Stomach (tissue), 8 donors: ENCODE measurements at regions not wholly inside any gene's neighbourhood (a gene's known extent, or its start where the extent isn't known, plus 50 kb on each side); places are given as distances from the start of the nearest gene placed in this dataset.
A peak's percentile ranks its signal among the peaks of the same experiment; 100 is the strongest.

Experiments
- DNase-seq, 2 donors: peaks; one replicate each; pipeline versions ENCODE4 v3.0.0 to v3.0.0-alpha.2; 2013 to 2019
- H3K27ac ChIP-seq, 5 donors: fragments of 200-600 bp in 4 of 5; sonication (generic) in 4 of 5; one replicate each; pipeline ENCODE4 v1.5.1; 2013 to 2019; ENCODE audit warnings: mild to moderate bottlenecking in 1 of 5, moderate library complexity in 1 of 5
- H3K27me3 ChIP-seq, 3 donors: fragments of 200-600 bp; sonication (generic); one replicate each; pipeline ENCODE4 v1.5.1; 2017 to 2019; ENCODE audit warnings: mixed run types in 1 of 3
- H3K36me3 ChIP-seq, 4 donors: fragments of 200-600 bp; sonication (generic); 1 replicate in 3 of 4; 2 replicates in 1 of 4; pipeline ENCODE4 v1.5.1; 2016 to 2019
- H3K4me1 ChIP-seq, 4 donors: fragments of 200-600 bp; sonication (generic); one replicate each; pipeline ENCODE4 v1.5.1; 2016 to 2019
- H3K4me3 ChIP-seq, 4 donors: fragments of 200-600 bp; sonication (generic) in 3 of 4; one replicate each; pipeline ENCODE4 v1.5.1; 2016 to 2019; ENCODE audit warnings: mild to moderate bottlenecking in 1 of 4
- H3K9me3 ChIP-seq, 4 donors: fragments of 200-600 bp; sonication (generic); one replicate each; pipeline ENCODE4 v1.5.1; 2016 to 2019
- EP300 ChIP-seq: sonication (generic); formaldehyde crosslinking; IDR thresholded peaks from one replicate; pipeline ENCODE4 v1.6.1; 2017; ENCODE audit warnings: antibody characterized with exemption
- POLR2A ChIP-seq, 4 donors: fragments of 450-650 bp; IDR thresholded peaks; one replicate each; pipeline ENCODE4 v1.6.1; 2016; ENCODE audit warnings: antibody characterized with exemption in 4 of 4, control low read depth in 2 of 4, mild to moderate bottlenecking in 1 of 4, moderate library complexity in 1 of 4
- POLR2AphosphoS5 ChIP-seq, 3 donors: sonication (generic); formaldehyde crosslinking; IDR thresholded peaks; one replicate each; pipeline ENCODE4 v1.6.1; 2016; ENCODE audit warnings: antibody characterized with exemption in 3 of 3
- WGBS, 5 donors: extraction: QIAGEN DNeasy Blood & Tissue Kit in 3 of 5; methylation state at CpG; one replicate each; pipeline versions ENCODE4 v1.1.5 to v1.1.7; 2013 to 2018; 5-methylcytosine and 5-hydroxymethylcytosine counted together
- intact Hi-C: fragments of 100-400 bp; cut with DNase I; formaldehyde crosslinking; loops from one replicate; pipeline ENCODE4 v1.15.1; 2023; ENCODE audit warnings: low total_unique reads
- TF ChIP-seq, protein P1 (sequence below), 7 experiments: fragments of 450-650 bp in 4 of 7; fragments of 200-600 bp in 3 of 7; sonication (generic) in 3 of 7; IDR thresholded peaks; one replicate each; pipeline ENCODE4 v1.5.1; 2016 to 2019; ENCODE audit warnings: antibody characterized with exemption in 7 of 7, control low read depth in 2 of 7, mild to moderate bottlenecking in 1 of 7
- donor health status: healthy with polysubstance abuse.
- donor health status: Bipolar disorder and iron deficiency.
- donor health status: healthy.

- Histone ChIP-seq H3K27ac (no peak overlapping the region), H3K27me3 (no peaks in the 10 kb centered on the region), H3K4me3 (no peak overlapping the region), H3K4me1 (no peaks in the 10 kb centered on the region), H3K9me3 (no peaks in the 10 kb centered on the region), H3K36me3 (no peaks in the 10 kb centered on the region)
- TF ChIP-seq, protein P1, sequence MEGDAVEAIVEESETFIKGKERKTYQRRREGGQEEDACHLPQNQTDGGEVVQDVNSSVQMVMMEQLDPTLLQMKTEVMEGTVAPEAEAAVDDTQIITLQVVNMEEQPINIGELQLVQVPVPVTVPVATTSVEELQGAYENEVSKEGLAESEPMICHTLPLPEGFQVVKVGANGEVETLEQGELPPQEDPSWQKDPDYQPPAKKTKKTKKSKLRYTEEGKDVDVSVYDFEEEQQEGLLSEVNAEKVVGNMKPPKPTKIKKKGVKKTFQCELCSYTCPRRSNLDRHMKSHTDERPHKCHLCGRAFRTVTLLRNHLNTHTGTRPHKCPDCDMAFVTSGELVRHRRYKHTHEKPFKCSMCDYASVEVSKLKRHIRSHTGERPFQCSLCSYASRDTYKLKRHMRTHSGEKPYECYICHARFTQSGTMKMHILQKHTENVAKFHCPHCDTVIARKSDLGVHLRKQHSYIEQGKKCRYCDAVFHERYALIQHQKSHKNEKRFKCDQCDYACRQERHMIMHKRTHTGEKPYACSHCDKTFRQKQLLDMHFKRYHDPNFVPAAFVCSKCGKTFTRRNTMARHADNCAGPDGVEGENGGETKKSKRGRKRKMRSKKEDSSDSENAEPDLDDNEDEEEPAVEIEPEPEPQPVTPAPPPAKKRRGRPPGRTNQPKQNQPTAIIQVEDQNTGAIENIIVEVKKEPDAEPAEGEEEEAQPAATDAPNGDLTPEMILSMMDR (IDR thresholded peaks at IDR 0.05) = no peak
- TF ChIP-seq POLR2AphosphoS5 (IDR thresholded peaks at IDR 0.05) (no peak), POLR2A (IDR thresholded peaks at IDR 0.05) (no peak), EP300 (no peak)
- 81 to 90% (median 88%) methylated on average over 3 of the region's 3 CpGs for WGBS, 5 donors
- intact Hi-C loops = no loop called here
- DNase-seq = peak in 1 of 2 donors; percentile 62
Observed at GRCh38 chr21:16047904-16048303, 318.1 kb downstream of the USP25 start.

DNA sequence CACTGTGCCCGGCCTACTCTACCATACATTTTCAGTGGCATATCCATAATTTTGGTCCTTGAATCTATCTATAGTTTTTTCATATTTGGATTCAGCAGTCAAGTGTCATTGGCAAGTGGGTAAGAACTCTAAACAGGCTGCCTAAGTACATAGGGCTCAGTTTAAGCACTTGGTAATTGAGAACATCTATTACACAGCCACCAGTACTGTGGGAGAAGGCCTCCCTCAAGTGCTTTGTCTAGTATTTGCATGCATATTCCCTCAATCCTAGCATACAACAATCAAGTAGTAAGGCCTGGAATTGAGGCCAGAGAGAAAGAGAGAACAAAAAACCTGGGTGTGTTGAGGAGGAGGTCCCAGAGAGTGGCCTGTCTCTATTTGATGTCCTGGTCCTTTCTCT is 325.2 kb downstream of the USP25 start:
- intact Hi-C loops = no loop called here
- 87 to 100% (median 92%) methylated on average over 1 of the region's 1 CpG for whole genome bisulfite sequencing, 5 donors
- TF ChIP-seq POLR2AphosphoS5 (IDR thresholded peaks at IDR 0.05) = no peak
- TF ChIP-seq, protein P1 (IDR thresholded peaks at IDR 0.05) = no peak
- no peak for DNase-seq
- H3K27ac ChIP-seq = no peak overlapping the region
- no peaks in the 10 kb centered on the region for H3K9me3 ChIP-seq
- H3K36me3 ChIP-seq = no peaks in the 10 kb centered on the region
- H3K4me3 ChIP-seq = no peak overlapping the region
- no peaks in the 10 kb centered on the region for H3K27me3 ChIP-seq
- H3K4me1 ChIP-seq = no peaks in the 10 kb centered on the region

GRCh38 chr21:16058896-16059295 is 329.1 kb downstream of the USP25 start:
- DNase-seq = no peak
- no peaks in the 10 kb centered on the region for H3K4me1 ChIP-seq
- no peaks in the 10 kb centered on the region for H3K36me3 ChIP-seq
- H3K9me3 ChIP-seq = no peaks in the 10 kb centered on the region
- TF ChIP-seq POLR2A (IDR thresholded peaks at IDR 0.05) (no peak), EP300 (no peak), POLR2AphosphoS5 (IDR thresholded peaks at IDR 0.05) (no peak)
- TF ChIP-seq, protein P1 (IDR thresholded peaks at IDR 0.05) = no peak
- intact Hi-C loops = no loop called here
- no peak overlapping the region for H3K27ac ChIP-seq
- H3K4me3 ChIP-seq = no peak overlapping the region
- no peaks in the 10 kb centered on the region for H3K27me3 ChIP-seq

GRCh38 chr21:16059981-16060380 is 330.2 kb downstream of the USP25 start:
- Histone ChIP-seq H3K27ac (no peak overlapping the region), H3K4me1 (no peaks in the 10 kb centered on the region), H3K9me3 (no peaks in the 10 kb centered on the region), H3K27me3 (no peaks in the 10 kb centered on the region), H3K36me3 (no peaks in the 10 kb centered on the region), H3K4me3 (no peak overlapping the region)
- no peak for DNase-seq
- intact Hi-C loops = no loop called here
- WGBS, 5 donors = 88 to 94% (median 93%) methylated on average over 2 to 4 of the region's 4 CpGs
- no peak for TF ChIP-seq POLR2A (IDR thresholded peaks at IDR 0.05)
- no peak for TF ChIP-seq POLR2AphosphoS5 (IDR thresholded peaks at IDR 0.05)
- TF ChIP-seq, protein P1 (IDR thresholded peaks at IDR 0.05) = no peak
- TF ChIP-seq EP300 = no peak
